Body of pancreas (tissue), 4 donors: ENCODE measurements at regions not wholly inside any gene's neighbourhood (a gene's known extent, or its start where the extent isn't known, plus 50 kb on each side); places are given as distances from the start of the nearest gene placed in this dataset.

Experiments
- CTCF ChIP-seq, 7 experiments: fragments of 450-650 bp in 4 of 7; fragments of 200-600 bp in 3 of 7; sonication (generic) in 3 of 7; IDR thresholded peaks; one replicate each; pipeline ENCODE4 v1.5.1; 2016 to 2019; ENCODE audit warnings: antibody characterized with exemption in 7 of 7
- POLR2A ChIP-seq, 3 donors: fragments of 450-650 bp; IDR thresholded peaks; one replicate each; pipeline ENCODE4 v1.6.1; 2016; ENCODE audit warnings: antibody characterized with exemption in 3 of 3, mild to moderate bottlenecking in 2 of 3

DNA sequence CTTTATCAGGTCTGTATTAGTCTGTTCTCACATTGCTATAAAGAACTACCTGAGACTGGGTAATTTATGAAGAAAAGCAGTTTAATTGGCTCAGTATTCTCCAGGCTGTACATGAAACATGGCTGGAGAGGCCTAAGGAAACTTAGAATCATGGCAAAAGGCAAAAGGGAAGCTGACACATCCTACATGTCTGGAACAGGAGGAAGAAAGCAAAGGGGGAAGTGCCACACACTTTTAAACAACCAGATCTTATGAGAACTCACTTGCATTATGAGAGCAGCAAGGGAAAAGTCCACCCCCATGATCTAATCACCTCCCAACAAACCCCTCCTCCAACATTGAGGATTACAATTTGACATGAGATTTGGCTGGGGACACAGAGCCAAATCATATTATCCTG, 132.1 kb downstream of the PCSK1 start:
- no peak for TF ChIP-seq POLR2A (IDR thresholded peaks at IDR 0.05)
- TF ChIP-seq CTCF (IDR thresholded peaks at IDR 0.05) = no peak
